ENCODE measurements at regions not wholly inside any gene's neighbourhood (a gene's known extent, or its start where the extent isn't known, plus 50 kb on each side); places are given as distances from the start of the nearest gene placed in this dataset.

DNA sequence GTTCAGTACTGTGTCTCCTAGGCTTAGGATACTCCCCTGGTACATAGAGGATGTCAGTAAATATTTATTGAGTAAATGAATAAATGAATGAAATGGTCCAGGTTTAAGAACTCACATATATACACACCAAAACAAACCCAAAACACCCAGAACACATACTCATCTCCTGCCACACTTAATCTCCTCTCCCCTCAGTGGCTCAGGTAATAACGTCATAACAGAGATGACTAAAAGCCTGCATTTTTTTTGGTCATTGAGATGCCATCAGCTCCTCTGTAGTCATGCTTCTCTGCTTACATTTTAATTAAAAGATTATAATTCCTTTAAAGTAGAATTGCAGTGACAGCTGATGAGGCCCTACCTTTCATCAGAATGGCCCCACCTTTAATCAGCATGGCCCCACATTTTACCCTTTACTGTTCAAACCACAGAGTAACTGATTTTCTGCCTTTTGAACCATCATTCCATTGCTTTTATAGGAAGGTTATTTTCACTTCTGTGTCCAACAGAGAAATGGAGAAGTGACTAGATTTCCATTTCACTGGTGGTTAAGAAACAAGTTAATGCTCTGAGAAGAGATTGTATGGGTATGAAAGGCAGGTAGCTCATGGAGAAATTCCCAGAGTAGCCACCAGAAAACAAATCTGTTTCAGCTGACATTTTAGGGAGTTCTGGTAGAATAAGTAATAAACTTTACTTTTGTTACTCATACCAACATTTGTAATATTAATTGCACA lies 193.4 kb upstream of the ATP2B1 start:
- Histone ChIP-seq H3K27me3 (ENCODE audit: control insufficient read depth, insufficient read depth, low read length) (no peaks in the 10 kb centered on the region), H3K4me2 (ENCODE audit: extremely low read depth, insufficient read depth, low read length) (no peak overlapping the region), H3K36me3 (ENCODE audit: control insufficient read depth, insufficient read depth, low read length) (no peaks in the 10 kb centered on the region), H2AFZ (ENCODE audit: low read length) (no peak overlapping the region), H3K79me2 (ENCODE audit: control insufficient read depth, insufficient read depth, low read length) (no peaks in the 10 kb centered on the region), H3K4me1 (ENCODE audit: control insufficient read depth, extremely low read depth, insufficient read depth, low read length) (no peaks in the 10 kb centered on the region), H3K27ac (ENCODE audit: insufficient read depth, low read length) (no peak overlapping the region), H3K9ac (ENCODE audit: insufficient read depth, low read length) (no peak overlapping the region), H3K9me3 (ENCODE audit: control insufficient read depth, insufficient read depth, low read depth, low read length) (no peaks in the 10 kb centered on the region), H3K4me3 (replicated peaks in 1 of 4; ENCODE audit: control extremely low read depth in 1 of 4, insufficient read depth in 1 of 4, low read depth in 3 of 4, low read length in 4 of 4) (no peak overlapping the region), H4K20me1 (ENCODE audit: control insufficient read depth, extremely low read depth, insufficient read depth, low read length) (no peaks in the 10 kb centered on the region)
- TF ChIP-seq EZH2 (IDR thresholded peaks at IDR 0.05; ENCODE audit: low read length, missing control alignments): no peak
- TF ChIP-seq, protein P1, sequence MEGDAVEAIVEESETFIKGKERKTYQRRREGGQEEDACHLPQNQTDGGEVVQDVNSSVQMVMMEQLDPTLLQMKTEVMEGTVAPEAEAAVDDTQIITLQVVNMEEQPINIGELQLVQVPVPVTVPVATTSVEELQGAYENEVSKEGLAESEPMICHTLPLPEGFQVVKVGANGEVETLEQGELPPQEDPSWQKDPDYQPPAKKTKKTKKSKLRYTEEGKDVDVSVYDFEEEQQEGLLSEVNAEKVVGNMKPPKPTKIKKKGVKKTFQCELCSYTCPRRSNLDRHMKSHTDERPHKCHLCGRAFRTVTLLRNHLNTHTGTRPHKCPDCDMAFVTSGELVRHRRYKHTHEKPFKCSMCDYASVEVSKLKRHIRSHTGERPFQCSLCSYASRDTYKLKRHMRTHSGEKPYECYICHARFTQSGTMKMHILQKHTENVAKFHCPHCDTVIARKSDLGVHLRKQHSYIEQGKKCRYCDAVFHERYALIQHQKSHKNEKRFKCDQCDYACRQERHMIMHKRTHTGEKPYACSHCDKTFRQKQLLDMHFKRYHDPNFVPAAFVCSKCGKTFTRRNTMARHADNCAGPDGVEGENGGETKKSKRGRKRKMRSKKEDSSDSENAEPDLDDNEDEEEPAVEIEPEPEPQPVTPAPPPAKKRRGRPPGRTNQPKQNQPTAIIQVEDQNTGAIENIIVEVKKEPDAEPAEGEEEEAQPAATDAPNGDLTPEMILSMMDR (conservative IDR thresholded peaks at IDR 0.05 in 1 of 2, IDR thresholded peaks at IDR 0.05 in 1 of 2; ENCODE audit: low read depth in 1 of 2, low read length in 2 of 2): no peak
- DNase-seq (ENCODE audit: low read depth in 2 of 2): no peak

DNA sequence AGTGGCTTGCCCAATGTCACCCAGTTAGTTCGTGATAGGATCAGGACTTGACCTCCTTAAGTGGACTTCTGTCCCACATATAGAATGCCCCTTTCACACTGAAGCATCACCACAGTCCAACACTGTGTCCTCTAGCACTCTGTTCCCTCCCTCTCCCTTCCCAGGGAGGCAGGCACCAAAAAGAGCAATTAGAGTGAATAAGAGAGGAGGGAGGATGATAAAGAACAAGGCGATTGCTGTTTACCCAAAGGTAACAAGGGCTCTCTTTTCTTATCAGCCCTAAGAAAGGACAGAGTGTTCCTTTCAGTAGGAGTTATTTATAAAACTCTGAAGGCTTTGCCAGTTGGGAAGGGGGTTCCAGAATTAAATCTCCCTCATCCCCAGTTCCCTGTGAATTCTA lies 192.7 kb upstream of the ATP2B1 start:
- no peak overlapping the region for H3K27ac ChIP-seq (ENCODE audit: insufficient read depth, low read length)
- TF ChIP-seq, protein P1 (conservative IDR thresholded peaks at IDR 0.05 in 1 of 2, IDR thresholded peaks at IDR 0.05 in 1 of 2; ENCODE audit: low read depth in 1 of 2, low read length in 2 of 2): no peak
- TF ChIP-seq EZH2 (IDR thresholded peaks at IDR 0.05; ENCODE audit: low read length, missing control alignments): no peak
- no peak overlapping the region for H2AFZ ChIP-seq (ENCODE audit: low read length)
- H3K36me3 ChIP-seq (ENCODE audit: control insufficient read depth, insufficient read depth, low read length): no peaks in the 10 kb centered on the region
- no peaks in the 10 kb centered on the region for H4K20me1 ChIP-seq (ENCODE audit: control insufficient read depth, extremely low read depth, insufficient read depth, low read length)
- H3K4me1 ChIP-seq (ENCODE audit: control insufficient read depth, extremely low read depth, insufficient read depth, low read length): no peaks in the 10 kb centered on the region
- no peak overlapping the region for H3K9ac ChIP-seq (ENCODE audit: insufficient read depth, low read length)
- H3K27me3 ChIP-seq (ENCODE audit: control insufficient read depth, insufficient read depth, low read length): no peaks in the 10 kb centered on the region
- H3K4me3 ChIP-seq (replicated peaks in 1 of 4; ENCODE audit: control extremely low read depth in 1 of 4, insufficient read depth in 1 of 4, low read depth in 3 of 4, low read length in 4 of 4): no peak overlapping the region
- no peaks in the 10 kb centered on the region for H3K79me2 ChIP-seq (ENCODE audit: control insufficient read depth, insufficient read depth, low read length)
- DNase-seq (ENCODE audit: low read depth in 2 of 2): no peak
- no peaks in the 10 kb centered on the region for H3K9me3 ChIP-seq (ENCODE audit: control insufficient read depth, insufficient read depth, low read depth, low read length)
- no peak overlapping the region for H3K4me2 ChIP-seq (ENCODE audit: extremely low read depth, insufficient read depth, low read length)

DNA sequence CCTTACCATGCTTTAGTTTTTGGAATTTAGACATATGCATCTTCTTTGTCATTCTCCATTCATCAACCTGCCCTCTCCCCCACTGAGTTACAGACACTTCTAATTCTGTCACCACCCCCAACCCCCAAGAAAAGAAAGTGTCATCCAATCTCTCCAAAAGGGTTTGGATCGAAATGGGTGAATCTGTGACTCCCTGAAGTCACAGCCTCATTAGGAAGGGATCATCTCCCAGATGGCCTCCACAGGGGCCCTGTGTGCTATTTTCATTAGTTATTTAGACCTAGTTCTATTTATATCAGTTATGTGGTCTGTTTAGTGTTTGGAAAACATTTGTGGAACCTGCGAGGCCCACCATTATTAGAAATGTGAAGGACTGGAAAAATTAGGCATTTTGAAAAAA lies 191.0 kb upstream of the ATP2B1 start:
- no peak overlapping the region for H2AFZ ChIP-seq (ENCODE audit: low read length)
- H3K27ac ChIP-seq (ENCODE audit: insufficient read depth, low read length): no peak overlapping the region
- no peak for TF ChIP-seq EZH2 (IDR thresholded peaks at IDR 0.05; ENCODE audit: low read length, missing control alignments)
- TF ChIP-seq, protein P1 (conservative IDR thresholded peaks at IDR 0.05 in 1 of 2, IDR thresholded peaks at IDR 0.05 in 1 of 2; ENCODE audit: low read depth in 1 of 2, low read length in 2 of 2): no peak
- H3K9me3 ChIP-seq (ENCODE audit: control insufficient read depth, insufficient read depth, low read depth, low read length): no peaks in the 10 kb centered on the region
- no peaks in the 10 kb centered on the region for H3K4me1 ChIP-seq (ENCODE audit: control insufficient read depth, extremely low read depth, insufficient read depth, low read length)
- no peak overlapping the region for H3K9ac ChIP-seq (ENCODE audit: insufficient read depth, low read length)
- H4K20me1 ChIP-seq (ENCODE audit: control insufficient read depth, extremely low read depth, insufficient read depth, low read length): no peaks in the 10 kb centered on the region
- no peaks in the 10 kb centered on the region for H3K79me2 ChIP-seq (ENCODE audit: control insufficient read depth, insufficient read depth, low read length)
- H3K36me3 ChIP-seq (ENCODE audit: control insufficient read depth, insufficient read depth, low read length): no peaks in the 10 kb centered on the region
- H3K4me3 ChIP-seq (replicated peaks in 1 of 4; ENCODE audit: control extremely low read depth in 1 of 4, insufficient read depth in 1 of 4, low read depth in 3 of 4, low read length in 4 of 4): no peak overlapping the region
- H3K27me3 ChIP-seq (ENCODE audit: control insufficient read depth, insufficient read depth, low read length): no peaks in the 10 kb centered on the region
- no peak for DNase-seq (ENCODE audit: low read depth in 2 of 2)
- no peak overlapping the region for H3K4me2 ChIP-seq (ENCODE audit: extremely low read depth, insufficient read depth, low read length)
